CD4-positive, alpha-beta T cell treated with Interleukin-21 for 1 hour (primary cell): ENCODE measurements at regions not wholly inside any gene's neighbourhood (a gene's known extent, or its start where the extent isn't known, plus 50 kb on each side); places are given as distances from the start of the nearest gene placed in this dataset.
A peak's percentile ranks its signal among the peaks of the same experiment; 100 is the strongest.

Experiments
- DNase-seq: peaks from one replicate; pipeline ENCODE4 v3.0.0-alpha.2; 2020

DNA sequence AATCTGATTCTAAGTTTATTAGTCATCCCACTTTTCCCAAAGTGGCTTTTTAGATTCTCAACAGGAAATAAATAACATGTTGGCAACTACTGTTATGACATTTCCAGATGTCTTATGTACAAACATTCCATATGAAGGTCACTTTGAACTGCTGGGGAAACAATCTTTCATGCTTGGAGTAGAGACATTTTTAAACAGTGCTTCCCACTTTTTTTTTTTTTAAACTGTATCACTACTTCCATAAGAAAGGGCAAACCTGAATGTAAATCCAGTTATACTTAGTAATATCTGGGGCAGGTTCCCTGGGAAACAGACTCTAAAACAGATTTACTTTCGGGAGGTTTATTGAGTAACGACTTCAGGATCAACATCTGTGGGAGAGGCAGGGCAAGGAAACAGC lies 473.8 kb downstream of the TAFA4 start:
- no peak for DNase-seq

DNA sequence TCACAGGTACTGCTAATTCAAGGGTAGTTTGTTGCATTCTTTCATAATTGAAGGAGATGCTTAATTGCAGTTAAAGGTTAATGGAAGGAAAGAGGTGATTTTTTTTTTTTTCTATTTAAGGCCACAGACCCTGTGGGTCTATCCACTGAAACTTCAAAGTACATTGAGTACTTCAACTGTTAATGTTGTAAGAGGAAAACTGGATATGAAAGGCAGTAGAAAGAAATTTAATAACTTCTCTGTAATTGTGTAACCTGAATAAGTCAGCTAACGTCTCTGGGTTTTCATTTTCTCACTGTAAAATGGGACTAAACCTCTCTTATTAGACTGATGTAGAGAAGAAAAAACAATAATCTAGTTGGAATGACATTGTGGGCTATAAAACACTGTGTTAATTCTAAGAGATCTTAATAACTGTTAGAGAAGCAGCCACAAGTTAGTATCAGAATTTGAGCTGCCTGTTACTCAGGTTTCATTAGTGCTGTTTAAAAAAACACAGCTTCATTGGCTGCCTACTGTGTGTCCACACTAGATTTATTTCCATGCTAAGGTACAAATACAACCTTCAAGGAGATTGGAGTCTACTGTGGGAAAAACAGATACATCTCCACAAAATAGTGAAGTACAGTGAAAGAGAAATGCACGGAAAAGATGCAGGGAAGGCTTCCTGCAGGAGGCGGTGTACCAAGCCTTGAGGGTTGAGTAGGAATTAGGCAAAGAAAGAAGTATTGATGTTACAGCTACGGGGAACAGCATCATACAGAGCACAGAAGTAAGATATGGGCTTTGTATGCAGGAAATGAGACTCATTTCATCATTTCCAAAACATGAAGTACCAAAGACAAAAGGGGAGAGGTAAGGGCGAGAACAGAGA lies 483.6 kb downstream of the TAFA4 start:
- no peak for DNase-seq

DNA sequence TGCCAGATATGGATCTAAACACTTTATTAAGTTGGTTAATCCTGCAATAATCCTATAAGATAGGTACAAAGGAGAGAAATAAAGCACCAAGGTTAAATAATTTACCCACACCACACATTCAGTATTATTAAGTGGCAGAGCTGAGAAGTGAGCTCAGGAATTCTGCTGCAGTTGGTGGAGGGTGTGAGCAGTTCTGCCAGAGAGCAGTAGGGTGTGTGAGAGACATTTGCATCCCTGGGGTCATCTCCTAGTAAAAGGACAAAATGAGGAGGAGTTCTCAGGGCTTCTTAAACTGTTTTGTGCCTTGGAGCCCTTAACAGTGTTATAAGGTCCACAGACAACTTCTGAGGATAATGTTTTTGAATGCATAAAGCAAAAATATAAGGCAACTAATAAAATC lies 484.5 kb downstream of the TAFA4 start:
- DNase-seq: no peak

DNA sequence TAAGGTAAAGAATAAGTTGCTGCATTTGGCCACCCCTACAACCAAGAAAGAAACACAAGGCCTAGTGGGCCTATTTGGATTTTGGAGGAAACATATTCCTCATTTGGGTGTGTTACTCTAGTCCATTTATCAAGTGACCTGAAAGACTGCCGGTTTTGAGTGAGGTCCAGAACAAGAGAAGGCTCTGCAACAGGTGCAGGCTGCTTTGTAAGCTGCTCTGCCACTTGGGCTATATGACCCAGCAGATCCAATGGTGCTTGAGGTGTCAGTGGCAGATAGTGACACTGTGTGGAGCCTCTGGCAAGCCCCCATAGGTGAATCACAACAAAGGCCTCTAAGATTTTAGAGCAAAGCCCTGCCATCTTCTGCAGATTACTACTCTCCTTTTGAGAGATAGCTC lies 491.3 kb downstream of the TAFA4 start:
- DNase-seq: no peak

DNA sequence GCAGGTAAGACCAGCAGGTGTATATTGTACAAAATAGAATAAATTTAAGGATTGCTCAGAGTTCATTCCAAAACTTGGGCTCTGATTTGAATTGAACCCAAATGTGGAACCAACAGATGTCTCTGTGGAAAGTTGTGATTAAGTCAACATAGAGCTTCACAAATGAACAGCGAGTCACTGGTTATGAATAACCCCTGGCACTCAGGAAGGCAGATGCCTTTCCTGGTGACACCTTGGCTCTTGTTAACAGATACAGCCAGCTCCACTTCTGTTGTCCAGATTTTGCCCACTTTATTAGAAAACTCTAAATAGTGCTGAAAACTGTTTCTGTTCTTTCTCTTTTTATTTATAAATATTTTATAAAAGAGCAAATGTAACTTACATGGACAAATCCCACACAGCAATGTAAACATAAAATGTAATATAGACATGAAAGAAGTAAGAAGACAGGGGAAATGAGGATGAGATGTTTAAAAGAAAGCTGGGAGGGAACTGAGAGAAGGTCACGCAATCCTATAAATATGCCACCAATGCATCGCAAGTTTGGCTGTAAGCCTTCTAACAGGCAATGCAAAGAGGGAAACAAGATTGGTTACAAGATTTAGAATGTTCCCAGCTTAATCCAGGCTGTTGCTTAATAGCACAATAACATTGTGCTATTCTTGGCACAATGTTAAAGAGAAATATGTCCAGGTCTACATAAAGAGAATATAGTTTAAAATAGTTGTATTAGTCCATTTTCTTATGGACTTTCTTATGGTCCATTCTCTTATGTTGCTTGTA lies 495.5 kb downstream of the TAFA4 start:
- no peak for DNase-seq

DNA sequence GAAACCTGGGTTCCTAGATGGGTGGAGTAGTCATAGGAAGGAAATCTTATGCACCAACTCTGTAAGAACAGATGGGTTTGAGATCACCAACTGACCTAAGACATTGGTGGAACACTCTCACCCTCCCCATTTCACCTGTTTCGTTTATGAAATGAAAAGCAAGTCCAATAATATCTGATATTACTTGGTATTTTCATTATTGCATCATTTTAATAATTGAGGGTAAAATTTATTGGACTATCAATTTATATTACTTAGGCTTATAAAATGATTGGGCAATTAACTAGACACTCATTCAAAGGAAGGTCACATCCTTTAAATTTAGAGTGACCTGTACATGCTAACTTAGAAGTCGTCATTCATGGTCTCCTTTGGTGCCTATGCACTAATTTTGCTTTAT lies 503.9 kb downstream of the TAFA4 start:
- DNase-seq: no peak

DNA sequence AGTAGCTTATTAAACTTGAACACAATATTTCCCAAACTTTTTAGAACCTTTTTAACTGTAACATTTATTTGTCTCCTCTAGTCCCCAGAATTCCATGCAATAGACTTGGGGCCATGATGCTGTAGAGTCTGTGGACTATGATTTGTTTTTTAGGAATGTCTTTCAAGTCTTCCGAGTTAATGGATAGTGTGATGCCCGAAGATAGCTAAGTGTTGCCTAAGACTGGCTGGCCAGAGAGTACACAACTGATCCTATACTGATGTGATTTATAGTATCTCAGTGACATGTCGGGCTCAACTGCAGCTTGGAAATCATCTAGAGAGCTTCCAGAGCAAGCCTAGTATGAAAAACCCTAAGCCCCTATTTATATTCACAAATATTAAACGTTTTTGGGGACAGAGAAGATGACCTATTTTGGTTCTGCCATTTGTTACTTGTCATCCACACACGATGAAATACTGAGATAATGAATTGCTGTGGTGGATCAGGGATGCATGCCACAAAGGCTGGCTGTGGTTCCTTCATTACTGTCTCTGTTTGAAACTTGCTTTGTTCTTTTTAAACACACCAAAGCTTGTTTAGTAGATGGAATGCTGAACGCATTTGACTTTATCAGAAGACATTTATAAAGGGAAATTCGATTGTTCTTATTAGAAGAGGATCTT lies 507.4 kb downstream of the TAFA4 start:
- no peak for DNase-seq

DNA sequence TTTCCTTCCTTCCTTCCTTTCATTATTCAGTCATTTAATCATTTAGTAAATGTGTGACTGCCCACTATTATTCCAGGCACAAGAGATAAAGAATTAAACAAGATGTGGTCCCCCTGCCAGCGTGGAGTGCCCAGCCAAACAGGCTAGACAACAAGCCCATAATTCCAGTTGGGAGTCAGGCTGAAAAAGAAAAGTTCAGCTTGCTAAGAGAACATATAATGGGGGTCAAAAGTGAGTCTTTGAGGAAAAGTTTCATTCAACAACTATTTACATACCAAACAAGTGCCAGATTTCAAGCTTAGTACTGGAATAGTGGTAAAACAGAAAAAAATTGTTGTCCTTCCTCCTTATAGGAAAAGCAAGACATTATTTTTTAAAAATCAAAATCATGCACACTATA lies 523.7 kb downstream of the TAFA4 start:
- DNase-seq: no peak

DNA sequence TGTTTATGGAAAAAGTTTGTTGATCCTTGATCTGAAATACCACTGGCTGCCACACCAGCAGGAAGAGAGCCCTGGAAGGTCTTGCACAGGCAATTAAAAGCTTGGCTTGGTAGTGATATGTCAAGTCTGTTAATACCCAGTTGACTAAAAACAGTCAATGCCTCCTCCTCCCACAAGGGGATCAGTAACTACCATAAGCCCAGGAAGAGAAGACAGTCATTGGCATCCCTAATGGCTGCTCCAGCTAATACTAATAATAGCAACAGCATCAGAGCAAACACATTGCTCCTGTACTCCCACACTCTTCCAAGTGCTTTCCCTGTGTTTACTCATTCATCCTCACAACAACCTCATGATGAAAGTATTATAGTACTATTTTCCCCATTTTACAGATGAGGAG lies 528.6 kb downstream of the TAFA4 start:
- no peak for DNase-seq

DNA sequence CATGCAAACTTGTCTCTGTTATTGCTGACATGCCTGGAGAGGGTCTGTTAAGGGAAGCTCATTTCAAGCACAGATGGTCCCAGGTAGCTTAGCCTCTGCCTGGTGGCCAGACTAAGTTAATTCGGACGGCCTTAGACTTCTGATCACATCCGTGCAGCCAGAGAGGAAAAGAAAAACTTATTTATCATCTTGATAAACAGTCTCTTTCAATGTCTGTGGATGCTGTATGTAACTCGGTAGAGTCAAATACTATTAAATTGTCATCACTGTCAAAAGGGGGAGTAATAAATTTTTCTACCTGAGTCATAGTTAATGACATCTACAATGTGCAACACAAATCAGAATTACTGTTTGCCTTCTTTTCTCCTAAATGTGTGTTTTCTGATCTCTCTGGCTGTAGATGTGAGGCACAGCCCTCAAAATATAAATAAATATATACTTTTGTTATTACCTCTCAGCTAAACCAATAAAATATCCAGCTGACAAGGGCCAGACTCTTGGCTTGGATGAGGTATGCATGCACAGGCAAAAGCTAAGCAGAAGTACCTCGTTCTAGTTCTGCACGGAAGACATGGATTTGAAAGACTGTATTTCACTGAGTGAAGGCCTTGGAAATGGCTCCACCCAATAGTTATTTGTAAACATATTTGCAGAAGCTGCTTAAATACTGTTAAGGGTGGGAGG lies 530.0 kb downstream of the TAFA4 start:
- no peak for DNase-seq

DNA sequence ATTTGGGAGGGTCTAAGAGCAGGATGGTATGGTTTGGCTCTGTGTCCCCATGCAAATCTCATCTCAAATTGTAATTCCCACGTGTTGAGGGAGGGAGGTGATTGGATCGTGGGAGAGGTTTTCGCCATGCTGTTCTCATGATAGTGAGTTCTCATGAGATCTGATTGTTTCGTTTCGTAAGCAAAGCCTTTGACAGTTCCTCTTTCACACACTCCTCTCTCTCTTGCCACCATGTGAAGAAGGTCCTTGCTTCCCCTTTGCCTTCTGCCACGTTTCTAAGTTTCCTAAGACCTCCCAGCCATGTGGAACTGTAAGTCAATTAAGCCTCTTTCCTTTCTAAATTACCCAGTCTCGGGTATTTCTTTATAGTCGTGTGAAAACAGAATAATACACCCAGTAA lies 553.7 kb downstream of the TAFA4 start:
- DNase-seq: no peak

DNA sequence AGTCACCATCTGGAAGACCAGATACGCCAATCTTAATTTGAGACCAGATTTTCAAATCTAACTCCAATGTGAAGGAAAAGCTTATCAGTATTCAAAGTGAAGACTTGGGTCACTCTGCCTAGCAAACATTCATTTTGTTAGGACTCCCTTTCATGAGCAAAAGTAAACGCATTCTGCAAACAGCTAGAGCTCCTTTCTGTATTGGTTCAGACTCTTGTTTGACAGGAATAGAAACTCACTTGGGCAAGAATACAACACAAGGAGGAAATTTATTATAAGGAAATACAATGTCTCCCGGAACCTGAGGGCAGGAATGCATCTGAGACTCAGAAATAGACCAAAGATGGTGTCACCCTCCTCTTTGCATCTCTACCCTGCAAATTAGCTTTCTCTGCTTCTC lies 558.6 kb downstream of the TAFA4 start:
- no peak for DNase-seq

DNA sequence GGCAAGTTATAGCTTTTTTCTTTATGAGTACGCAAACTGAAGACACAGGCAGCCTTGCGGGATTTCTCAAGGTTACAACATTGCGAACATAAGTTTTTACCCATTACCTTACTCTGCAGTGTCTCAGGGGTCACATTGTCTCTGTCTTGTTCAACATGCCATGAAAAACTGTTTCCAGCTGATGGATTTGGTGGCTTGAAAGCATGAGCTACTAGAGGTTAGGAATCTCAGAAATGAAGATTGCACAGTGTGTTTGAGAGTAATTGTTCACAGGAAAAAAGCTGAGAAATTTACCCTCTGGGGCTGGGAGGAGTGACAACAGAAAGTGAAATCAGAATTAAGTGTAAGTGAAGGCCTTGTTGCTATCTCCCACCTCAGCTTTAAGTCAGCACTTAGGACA lies 568.6 kb downstream of the TAFA4 start:
- no peak for DNase-seq

DNA sequence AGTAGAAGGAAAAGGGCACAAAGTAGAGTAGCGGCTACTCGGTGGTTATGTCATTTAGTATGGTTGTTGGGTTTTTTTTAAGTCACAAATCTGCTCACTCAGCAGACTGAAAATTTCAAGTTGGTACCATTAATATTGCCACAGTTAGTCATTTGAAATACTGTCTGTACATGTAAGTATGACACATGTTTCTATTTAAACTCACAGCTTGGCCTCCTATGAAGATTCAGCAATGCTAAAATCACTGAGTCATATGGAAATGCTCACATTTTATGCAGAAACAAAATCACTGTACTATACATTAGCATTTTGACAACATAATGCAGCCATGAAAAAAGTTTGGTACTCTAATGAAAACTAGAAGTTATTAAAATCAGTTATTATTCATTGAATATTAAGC lies 571.9 kb downstream of the TAFA4 start:
- DNase-seq: no peak

DNA sequence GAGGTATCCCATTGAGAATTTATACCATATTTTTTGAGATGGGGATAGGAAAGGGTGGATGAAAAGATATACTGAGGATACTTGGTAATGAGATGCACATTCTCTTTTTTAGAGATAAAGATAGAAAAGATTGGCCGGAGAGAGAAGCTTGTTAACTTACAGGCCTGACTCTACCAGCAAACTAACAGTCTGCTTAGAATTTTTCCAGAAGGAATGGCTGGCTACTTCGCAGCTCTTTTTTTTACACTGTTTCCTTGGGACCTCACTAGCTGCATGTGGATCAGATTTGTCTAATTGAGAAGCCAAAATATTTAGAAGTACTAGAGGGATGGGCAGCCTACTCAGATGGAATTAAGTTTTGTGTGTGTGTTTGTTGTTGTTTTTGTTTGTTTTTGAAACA lies 586.6 kb downstream of the TAFA4 start:
- DNase-seq: no peak

DNA sequence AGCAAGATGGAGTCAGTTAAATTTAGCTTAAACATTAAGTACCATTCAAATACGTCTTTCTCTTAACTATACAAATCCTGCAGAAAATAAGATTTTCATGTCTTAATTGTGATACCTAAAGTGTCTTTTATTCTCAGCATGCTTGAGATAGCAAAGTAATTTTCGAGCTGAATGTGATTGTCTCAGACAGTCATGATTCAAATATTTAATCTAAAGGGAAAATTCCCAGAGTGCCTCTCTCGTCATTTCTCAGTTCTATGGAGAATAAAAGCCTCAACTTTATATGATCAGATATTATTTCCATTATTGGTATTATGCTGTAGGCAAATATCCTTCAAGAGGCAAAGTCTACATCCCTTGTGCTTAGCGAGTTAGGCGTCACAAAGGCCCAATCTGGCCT lies 589.9 kb downstream of the TAFA4 start:
- no peak for DNase-seq

DNA sequence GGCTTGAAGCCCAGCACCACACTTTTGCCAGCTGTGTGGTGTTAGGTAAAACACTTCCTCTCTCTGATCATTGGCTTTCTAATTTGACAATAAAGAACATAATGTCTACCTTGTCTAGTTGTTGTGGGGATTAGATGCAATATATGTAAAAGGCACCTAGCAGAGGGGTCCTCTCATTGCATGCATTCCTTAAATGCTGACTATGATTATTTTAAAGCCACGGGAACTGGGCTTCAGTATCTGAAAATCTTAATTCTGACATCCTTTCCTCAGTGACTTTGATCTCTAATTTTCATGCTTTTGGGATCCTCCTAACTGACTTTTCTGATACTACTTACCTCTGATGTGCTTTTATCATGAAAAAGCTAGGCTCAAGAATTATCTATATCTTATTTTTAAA lies 596.3 kb downstream of the TAFA4 start:
- no peak for DNase-seq

DNA sequence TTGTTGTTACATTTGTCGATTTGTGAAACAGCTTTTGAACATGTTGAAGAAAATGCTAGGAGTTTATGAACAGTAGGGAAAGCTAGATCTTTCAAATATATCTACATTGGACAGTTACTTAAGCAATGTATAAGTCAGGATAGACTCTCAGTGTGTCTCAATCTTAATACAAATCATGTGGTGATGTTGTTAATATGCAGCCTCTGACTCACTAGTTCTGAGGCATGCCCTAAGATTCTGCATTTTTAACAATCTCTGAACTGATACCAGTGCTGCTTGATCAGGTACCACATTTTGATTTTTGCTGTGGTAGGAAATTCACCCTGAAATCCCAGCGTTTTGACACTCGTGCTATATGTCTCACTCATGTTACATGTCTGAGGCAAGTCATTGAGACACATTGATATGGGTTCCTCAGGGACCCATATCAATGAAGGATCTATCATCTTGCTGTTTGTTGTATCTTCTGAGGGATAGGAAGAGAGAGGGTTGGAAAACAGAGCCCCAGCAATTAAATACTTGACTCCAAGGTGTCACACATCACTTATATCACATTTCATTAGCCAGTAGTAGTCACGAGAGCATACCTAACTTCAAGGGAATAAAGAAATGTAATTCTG lies 597.9 kb downstream of the TAFA4 start:
- no peak for DNase-seq

DNA sequence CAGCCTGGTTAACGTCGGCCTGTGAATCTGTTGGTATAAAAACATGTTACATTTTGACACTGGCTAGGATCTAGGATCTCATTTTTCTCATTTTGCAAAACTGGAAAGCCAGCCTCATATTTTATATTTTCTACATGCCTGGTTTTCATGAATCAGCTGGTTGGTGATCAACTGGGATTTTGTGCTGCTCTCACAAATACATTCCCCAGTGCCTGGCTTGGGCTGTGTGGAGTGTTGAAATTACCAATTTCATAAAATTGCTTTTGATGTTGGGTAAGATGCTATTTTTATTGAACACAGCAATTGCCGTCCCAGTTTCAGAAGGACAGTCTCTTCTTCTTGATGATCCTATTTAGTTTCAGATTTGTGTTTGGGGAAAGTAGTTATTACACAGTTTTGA lies 604.3 kb downstream of the TAFA4 start:
- no peak for DNase-seq

DNA sequence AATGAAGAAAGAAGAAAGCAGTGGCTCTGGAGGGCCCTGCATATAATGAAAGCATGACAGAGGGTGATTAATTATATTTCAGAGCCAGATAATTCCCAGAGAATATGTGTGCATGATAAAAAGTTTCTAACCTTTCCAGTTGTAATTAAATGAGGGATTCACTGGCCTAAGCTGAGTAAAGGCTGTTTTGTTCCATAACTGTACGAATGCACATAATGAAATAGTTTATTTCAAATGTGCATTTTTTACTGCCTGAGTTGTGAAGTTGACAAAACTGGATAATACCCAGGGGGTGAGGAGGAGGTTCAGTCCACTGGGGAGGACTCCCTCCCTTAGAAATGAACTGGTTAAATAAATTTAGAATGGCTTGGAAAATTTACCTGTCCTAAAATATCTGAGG lies 616.4 kb downstream of the TAFA4 start:
- DNase-seq: no peak

DNA sequence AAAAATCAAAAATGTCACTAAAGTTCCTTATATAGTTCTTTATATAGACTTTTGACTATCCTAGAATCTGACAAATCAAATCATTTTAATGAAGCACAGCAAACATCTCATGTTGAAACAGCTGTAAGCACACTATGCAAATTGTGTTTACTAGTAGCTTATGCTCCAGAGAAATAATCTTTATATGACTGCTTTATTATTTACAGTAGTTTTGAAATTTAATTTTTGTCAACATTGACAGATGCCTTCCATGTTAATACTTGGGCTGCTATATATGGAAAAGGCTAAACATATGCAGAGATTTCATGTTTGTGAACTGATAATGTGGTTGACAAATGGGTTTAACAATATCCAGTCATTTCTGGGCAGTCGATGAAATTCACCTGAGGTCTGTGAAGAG lies 616.8 kb downstream of the TAFA4 start:
- no peak for DNase-seq

DNA sequence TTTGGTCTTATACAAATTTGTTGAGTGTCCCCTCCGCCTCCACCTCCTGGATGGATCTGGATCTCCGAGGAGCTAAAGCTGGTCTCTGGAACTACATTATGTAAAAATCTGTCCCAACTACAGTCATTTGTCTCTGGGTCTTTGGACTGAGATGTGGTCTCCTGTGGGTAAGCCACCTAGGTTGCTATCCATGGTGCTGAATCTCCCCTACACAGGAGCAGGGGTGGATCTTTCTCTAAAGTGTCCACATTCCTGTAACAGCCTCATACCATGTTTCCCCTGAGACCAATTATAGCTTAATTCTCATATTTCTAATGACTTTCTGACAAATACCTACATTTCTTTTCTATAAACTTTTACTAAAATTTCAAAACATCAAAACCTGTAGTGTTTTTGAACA lies 625.8 kb downstream of the TAFA4 start:
- peak; percentile 3 for DNase-seq

DNA sequence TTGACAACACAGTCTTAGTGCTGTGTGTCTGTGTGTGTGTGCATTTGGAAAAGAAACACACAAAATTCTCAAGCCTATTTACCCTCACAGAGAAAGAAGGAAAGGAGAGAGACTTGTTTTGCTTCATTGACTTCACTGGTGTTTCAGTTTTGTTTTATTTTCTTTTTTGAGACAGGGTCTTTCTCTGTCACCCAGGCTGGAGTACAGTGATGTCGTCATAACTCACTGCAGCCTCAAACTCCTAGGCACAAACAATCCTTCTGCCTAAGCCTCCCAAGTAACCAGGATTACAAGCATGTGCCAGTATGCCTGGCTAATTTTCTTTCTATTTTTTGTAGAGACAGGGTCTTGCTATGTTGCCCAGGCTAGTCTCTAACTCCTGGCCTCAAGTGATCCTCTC lies 636.9 kb downstream of the TAFA4 start:
- no peak for DNase-seq
